Loucy (cell line): ENCODE measurements at regions not wholly inside any gene's neighbourhood (a gene's known extent, or its start where the extent isn't known, plus 50 kb on each side); places are given as distances from the start of the nearest gene placed in this dataset.

Source experiments
- H2AFZ ChIP-seq: fragments of 200-600 bp; sonication (generic); 2 replicates; pipeline ENCODE4 v1.6.0; 2016; ENCODE audit warnings: antibody characterized with exemption, mild to moderate bottlenecking, low read length, moderate library complexity
- H3F3A ChIP-seq: fragments of 200-600 bp; 2 replicates; pipeline ENCODE4 v1.6.0; 2016; ENCODE audit warnings: antibody characterized with exemption, low read depth, mild to moderate bottlenecking
- H3K27me3 ChIP-seq: fragments of 200-600 bp; sonication (generic); 2 replicates; pipeline ENCODE4 v1.6.1; 2014; ENCODE audit warnings: low read length, mild to moderate bottlenecking; ENCODE audit not compliant: insufficient read depth, poor library complexity, severe bottlenecking
- H3K36me3 ChIP-seq: fragments of 200-600 bp; sonication (generic); 2 replicates; pipeline ENCODE4 v1.6.1; 2016; ENCODE audit warnings: low read length; ENCODE audit not compliant: insufficient read depth
- H3K4me1 ChIP-seq: fragments of 200-600 bp; sonication (generic); 2 replicates; pipeline ENCODE4 v1.5.1; 2014; ENCODE audit warnings: low read length, mild to moderate bottlenecking; ENCODE audit not compliant: insufficient read depth, poor library complexity, severe bottlenecking
- H3K4me2 ChIP-seq: fragments of 200-600 bp; sonication (generic); 2 replicates; pipeline ENCODE4 v1.6.0; 2014; ENCODE audit warnings: antibody characterized with exemption, low read length, low read depth, mild to moderate bottlenecking; ENCODE audit not compliant: poor library complexity, severe bottlenecking
- H3K4me3 ChIP-seq: fragments of 200-600 bp; sonication (generic); 2 replicates; pipeline ENCODE4 v1.5.1; 2014; ENCODE audit warnings: low read length, mild to moderate bottlenecking, mixed read lengths; ENCODE audit not compliant: poor library complexity, severe bottlenecking
- H3K79me2 ChIP-seq: fragments of 200-600 bp; sonication (generic); 2 replicates; pipeline ENCODE4 v1.6.1; 2014; ENCODE audit warnings: low read length; ENCODE audit not compliant: insufficient read depth
- H3K9ac ChIP-seq: fragments of 200-600 bp; sonication (generic); 2 replicates; pipeline ENCODE4 v1.6.0; 2014; ENCODE audit warnings: mild to moderate bottlenecking, low read depth, low read length, moderate library complexity; ENCODE audit not compliant: poor library complexity, severe bottlenecking
- H3K9me2 ChIP-seq: fragments of 200-600 bp; sonication (generic); replicated peaks from 2 replicates; pipeline ENCODE4 v1.6.1; 2016; ENCODE audit warnings: low read depth, low read length, mixed read lengths
- H3K9me3 ChIP-seq: fragments of 200-600 bp; sonication (generic); 2 replicates; pipeline ENCODE4 v1.6.1; 2014; ENCODE audit warnings: mild to moderate bottlenecking, antibody characterized with exemption, low read length, low read depth; ENCODE audit not compliant: insufficient read depth
- H4K20me1 ChIP-seq: fragments of 200-600 bp; sonication (generic); 2 replicates; pipeline ENCODE4 v1.6.0; 2014; ENCODE audit warnings: antibody characterized with exemption, low read length, mild to moderate bottlenecking; ENCODE audit not compliant: insufficient read depth, poor library complexity, severe bottlenecking
- CTCF ChIP-seq: fragments of 200-600 bp; sonication (generic); conservative IDR thresholded peaks from 2 replicates; pipeline ENCODE4 v1.5.1; 2014; ENCODE audit warnings: mild to moderate bottlenecking, antibody characterized with exemption, low read length
- EZH2phosphoT487 ChIP-seq: fragments of 200-600 bp; IDR thresholded peaks from 2 replicates; pipeline ENCODE4 v1.6.1; 2018; ENCODE audit warnings: antibody characterized with exemption, mild to moderate bottlenecking, moderate library complexity, borderline replicate concordance

- Histone ChIP-seq H3K9me3 (no peaks in the 10 kb centered on the region), H3K36me3 (no peaks in the 10 kb centered on the region), H2AFZ (no peak overlapping the region)
Measured at GRCh38 chr1:115170377-115170776, 81.1 kb upstream of the TSPAN2 start.

GRCh38 chr1:115168026-115168425, 78.7 kb upstream of the TSPAN2 start:
- Histone ChIP-seq H3K4me1 (no peaks in the 10 kb centered on the region), H3K27me3 (no peaks in the 10 kb centered on the region), H3K9ac (no peak overlapping the region), H3K9me3 (no peaks in the 10 kb centered on the region), H3K9me2 (no peaks in the 10 kb centered on the region), H3K4me2 (no peak overlapping the region), H2AFZ (no peak overlapping the region), H3K4me3 (no peak overlapping the region), H3K79me2 (no peaks in the 10 kb centered on the region), H3K36me3 (no peaks in the 10 kb centered on the region), H3F3A (no peaks in the 10 kb centered on the region), H4K20me1 (no peaks in the 10 kb centered on the region)
- TF ChIP-seq EZH2phosphoT487 (no peak), CTCF (no peak)

More at GRCh38 chr1:115170377-115170776, 81.1 kb upstream of the TSPAN2 start:
- Histone ChIP-seq H4K20me1 (no peaks in the 10 kb centered on the region), H3K9me2 (no peaks in the 10 kb centered on the region), H3F3A (no peaks in the 10 kb centered on the region), H3K27me3 (no peaks in the 10 kb centered on the region), H3K4me3 (no peak overlapping the region), H3K4me1 (no peaks in the 10 kb centered on the region), H3K9ac (no peak overlapping the region), H3K4me2 (no peak overlapping the region), H3K79me2 (no peaks in the 10 kb centered on the region)
- TF ChIP-seq EZH2phosphoT487 = no peak
- TF ChIP-seq CTCF = no peak

GRCh38 chr1:115166531-115167091, 77.3 kb upstream of the TSPAN2 start:
- no peaks in the 10 kb centered on the region for H3F3A ChIP-seq
- H3K4me3 ChIP-seq = no peak overlapping the region
- no peak overlapping the region for H3K9ac ChIP-seq
- no peak overlapping the region for H2AFZ ChIP-seq
- no peaks in the 10 kb centered on the region for H3K4me1 ChIP-seq
- no peaks in the 10 kb centered on the region for H3K9me2 ChIP-seq
- no peaks in the 10 kb centered on the region for H3K36me3 ChIP-seq
- H3K27me3 ChIP-seq = no peaks in the 10 kb centered on the region
- H3K9me3 ChIP-seq = no peaks in the 10 kb centered on the region
- H3K4me2 ChIP-seq = no peak overlapping the region
- H4K20me1 ChIP-seq = no peaks in the 10 kb centered on the region
- TF ChIP-seq EZH2phosphoT487 = no peak
- no peak for TF ChIP-seq CTCF
- H3K79me2 ChIP-seq = no peaks in the 10 kb centered on the region
